HCT116 (cell line): ENCODE measurements at regions not wholly inside any gene's neighbourhood (a gene's known extent, or its start where the extent isn't known, plus 50 kb on each side); places are given as distances from the start of the nearest gene placed in this dataset.

ENCODE experiments used
- ATAC-seq: fragments of 200-7000 bp; cut with Tn5 transposase; 2 replicates; pipeline ENCODE4 v1.9.1; 2020; ENCODE audit warnings: mild to moderate bottlenecking, moderate library complexity
- BruUV-seq: library from RNA; stranded (reverse); fragments of 400-500 nt; replicated peaks from 2 replicates; lab custom pipeline; 2021; lab: Mats Ljungman, UMichigan
- CTCF ChIA-PET: fragments of 300-600 bp; sonication (Branson Sonifier 250); formaldehyde crosslinking; loops from one replicate; lab custom pipeline; 2021; ENCODE audit warnings: antibody characterized with exemption; lab: Charles Lee
- POLR2A ChIA-PET: fragments of 300-600, 350-600 bp; sonication (Branson Sonifier 250); formaldehyde crosslinking; loops from one replicate; lab custom pipeline; 2021; ENCODE audit warnings: antibody characterized with exemption; lab: Charles Lee
- RAD21 ChIA-PET, 2 experiments: fragments of 300-600 bp; sonication (Branson Sonifier 250); formaldehyde crosslinking; loops; one replicate each; lab custom pipeline; 2023; ENCODE audit warnings: low total read pairs in 2 of 2; ENCODE audit not compliant: uncharacterized antibody in 2 of 2, unreplicated experiment in 2 of 2, low non-redundant PET in 1 of 2; lab: Charles Lee
- DNase-seq: peaks from one replicate; pipeline ENCODE4 v3.0.0-alpha.2; 2010; ENCODE audit warnings: low read depth, low spot score
- H2AFZ ChIP-seq: fragments of 200-600 bp; shearing (Covaris generic), sonication (generic); 2 replicates; pipeline ENCODE4 v1.6.1; 2017; ENCODE audit warnings: low read depth, mixed run types, mixed read lengths, antibody characterized with exemption, low read length; ENCODE audit not compliant: poor library complexity, severe bottlenecking
- H3K27ac ChIP-seq: 2 replicates; pipeline ENCODE4 v1.5.1; 2012; ENCODE audit warnings: low read depth, low read length
- H3K27me3 ChIP-seq: fragments of 200-600 bp; sonication (generic); 2 replicates; pipeline ENCODE4 v1.6.1; 2016; ENCODE audit warnings: mixed run types, low read length, mixed read lengths; ENCODE audit not compliant: insufficient read depth
- H3K36me3 ChIP-seq, 2 experiments: fragments of 200-500 bp in 1 of 2; fragments of 200-600 bp in 1 of 2; sonication (Bioruptor generic) in 1 of 2; sonication (generic) in 1 of 2; 2 replicates each; pipeline versions ENCODE4 v1.5.1 to v1.6.1; 2014 to 2016; ENCODE audit warnings: low read length in 2 of 2, inconsistent platforms in 1 of 2, mixed read lengths in 1 of 2, mixed run types in 1 of 2; ENCODE audit not compliant: insufficient read depth in 2 of 2, control insufficient read depth in 1 of 2
- H3K4me1 ChIP-seq, 2 experiments: fragments of 200-600 bp in 1 of 2; sonication (generic) in 1 of 2; 2 replicates each; pipeline versions ENCODE4 v1.5.1 to v1.6.1; 2012 to 2017; ENCODE audit warnings: low read length in 2 of 2, inconsistent platforms in 1 of 2, mild to moderate bottlenecking in 1 of 2, mixed read lengths in 1 of 2, mixed run types in 1 of 2, moderate library complexity in 1 of 2; ENCODE audit not compliant: insufficient read depth in 2 of 2, control insufficient read depth in 1 of 2
- H3K4me2 ChIP-seq: fragments of 200-600 bp; sonication (generic); 2 replicates; pipeline ENCODE4 v1.6.1; 2017; ENCODE audit warnings: mixed run types, low read length, mixed read lengths
- H3K4me3 ChIP-seq, 2 experiments: fragments of 200-600 bp in 1 of 2; sonication (generic) in 1 of 2; replicated peaks in 1 of 2; 2 replicates each; pipeline ENCODE4 v1.5.1; 2011 to 2016; ENCODE audit warnings: low read length in 2 of 2, control low read depth in 1 of 2, low read depth in 1 of 2, mild to moderate bottlenecking in 1 of 2, mixed read lengths in 1 of 2, mixed run types in 1 of 2
- H3K79me2 ChIP-seq: fragments of 200-600 bp; sonication (generic); 2 replicates; pipeline ENCODE4 v1.6.1; 2017; ENCODE audit warnings: mild to moderate bottlenecking, mixed run types, low read length, moderate library complexity, mixed read lengths; ENCODE audit not compliant: insufficient read depth
- H3K9ac ChIP-seq: fragments of 200-600 bp; sonication (generic); 2 replicates; pipeline ENCODE4 v1.6.1; 2016; ENCODE audit warnings: low read length, mixed read lengths
- H3K9me2 ChIP-seq: fragments of 200-600 bp; sonication (generic), shearing (Covaris generic); 2 replicates; pipeline ENCODE4 v1.6.1; 2017; ENCODE audit warnings: mixed run types, mild to moderate bottlenecking, moderate library complexity; ENCODE audit not compliant: insufficient read depth
- H3K9me3 ChIP-seq, 2 experiments: fragments of 200-500 bp in 1 of 2; fragments of 200-600 bp in 1 of 2; sonication (Bioruptor generic) in 1 of 2; sonication (generic) in 1 of 2; 2 replicates each; pipeline ENCODE4 v1.6.1; 2014 to 2017; ENCODE audit warnings: low read length in 2 of 2, mixed read lengths in 2 of 2, inconsistent platforms in 1 of 2, low read depth in 1 of 2, mild to moderate bottlenecking in 1 of 2, mixed run types in 1 of 2, moderate library complexity in 1 of 2; ENCODE audit not compliant: control insufficient read depth in 1 of 2, insufficient read depth in 1 of 2
- H4K20me1 ChIP-seq: fragments of 200-600 bp; sonication (generic), shearing (Covaris generic); 2 replicates; pipeline ENCODE4 v1.6.1; 2017; ENCODE audit warnings: mixed run types, mild to moderate bottlenecking, moderate library complexity; ENCODE audit not compliant: insufficient read depth
- ATF3 ChIP-seq: IDR thresholded peaks from 2 replicates; pipeline ENCODE4 v1.6.1; 2012
- CBX3 ChIP-seq: IDR thresholded peaks from 2 replicates; pipeline ENCODE4 v1.6.1; 2012; ENCODE audit warnings: low read depth
- CEBPB ChIP-seq: IDR thresholded peaks from 2 replicates; pipeline ENCODE4 v1.6.1; 2012; ENCODE audit warnings: low read depth
- CTCF ChIP-seq, 3 experiments: fragments of 200-600 bp in 1 of 3; sonication (generic) in 1 of 3; IDR thresholded peaks in 2 of 3; conservative IDR thresholded peaks in 1 of 3; 2 replicates each; pipeline ENCODE4 v1.5.1; 2012 to 2017; ENCODE audit warnings: low read depth in 2 of 3, low read length in 2 of 3, antibody characterized with exemption in 1 of 3, borderline replicate concordance in 1 of 3, control low read depth in 1 of 3, mild to moderate bottlenecking in 1 of 3, mixed read lengths in 1 of 3, mixed run types in 1 of 3, moderate library complexity in 1 of 3; ENCODE audit not compliant: insufficient read depth in 1 of 3
- EGR1 ChIP-seq: IDR thresholded peaks from 2 replicates; pipeline ENCODE4 v1.6.1; 2012; ENCODE audit warnings: low read depth
- ELF1 ChIP-seq: IDR thresholded peaks from 2 replicates; pipeline ENCODE4 v1.6.1; 2012; ENCODE audit warnings: low read depth, borderline replicate concordance
- EZH2 ChIP-seq: fragments of 200-600 bp; sonication (generic); IDR thresholded peaks from 2 replicates; pipeline ENCODE4 v1.6.1; 2017; ENCODE audit warnings: antibody characterized with exemption, mixed run types
- EZH2phosphoT487 ChIP-seq: fragments of 200-600 bp; IDR thresholded peaks from 2 replicates; pipeline ENCODE4 v1.6.1; 2018; ENCODE audit warnings: antibody characterized with exemption, borderline replicate concordance
- FOSL1 ChIP-seq: IDR thresholded peaks from 2 replicates; pipeline ENCODE4 v1.6.1; 2012; ENCODE audit warnings: low read depth
- JUND ChIP-seq: IDR thresholded peaks from 2 replicates; pipeline ENCODE4 v1.6.1; 2012
- MAX ChIP-seq: IDR thresholded peaks from 2 replicates; pipeline ENCODE4 v1.6.1; 2012
- POLR2AphosphoS5 ChIP-seq: IDR thresholded peaks from 2 replicates; pipeline ENCODE4 v1.6.1; 2011; ENCODE audit warnings: mild to moderate bottlenecking, low read depth, low read length, moderate library complexity
- REST ChIP-seq: IDR thresholded peaks from 2 replicates; pipeline ENCODE4 v1.6.1; 2012; ENCODE audit warnings: low read depth
- SIN3A ChIP-seq: IDR thresholded peaks from 2 replicates; pipeline ENCODE4 v1.6.1; 2012; ENCODE audit warnings: low read depth
- SP1 ChIP-seq: IDR thresholded peaks from 2 replicates; pipeline ENCODE4 v1.6.1; 2012; ENCODE audit warnings: low read depth
- SRF ChIP-seq: IDR thresholded peaks from 2 replicates; pipeline ENCODE4 v1.6.1; 2012; ENCODE audit warnings: low read depth
- TCF7L2 ChIP-seq: IDR thresholded peaks from 2 replicates; pipeline ENCODE4 v1.7.0; 2011; ENCODE audit warnings: borderline replicate concordance, inconsistent platforms; ENCODE audit not compliant: insufficient read depth, insufficient read length; ENCODE audit errors: extremely low read depth
- YY1 ChIP-seq: IDR thresholded peaks from 2 replicates; pipeline ENCODE4 v1.6.1; 2011; ENCODE audit warnings: low read length, low read depth, moderate library complexity, mild to moderate bottlenecking; ENCODE audit not compliant: insufficient replicate concordance; ENCODE audit errors: extremely low read depth
- ZBTB33 ChIP-seq: IDR thresholded peaks from 2 replicates; pipeline ENCODE4 v1.6.1; 2011; ENCODE audit warnings: mild to moderate bottlenecking, low read length, moderate library complexity; ENCODE audit not compliant: insufficient replicate concordance; ENCODE audit errors: extremely low read depth
- ZFX ChIP-seq: fragments of 450-650 bp; IDR thresholded peaks from 2 replicates; pipeline ENCODE4 v1.6.1; 2017
- intact Hi-C: fragments of 100-400 bp; cut with micrococcal nuclease; formaldehyde crosslinking; loops from 2 replicates; pipeline ENCODE4 v1.10.0; 2022

- TF ChIP-seq ELF1, result no peak
- TF ChIP-seq, all 23 proteins: peak for 0
Measured at GRCh38 chr1:71311376-71311775, 230.5 kb upstream of the ZRANB2 start (continued).

GRCh38 chr1:71307451-71307850 is 226.6 kb upstream of the ZRANB2 start:
- BruUV-seq, result no TSS peak
- Histone ChIP-seq H3K4me3 (no peak overlapping the region), H3K36me3 (no peaks in the 10 kb centered on the region), H3K9me3 (peaks cover 0 to 3% of the 10 kb centered on the region in 2 experiments; a peak in 1 of 4 replicates), H3K27ac (no peak overlapping the region), H3K79me2 (no peaks in the 10 kb centered on the region), H2AFZ (no peak overlapping the region), H4K20me1 (no peaks in the 10 kb centered on the region), H3K9me2 (no peaks in the 10 kb centered on the region), H3K9ac (no peak overlapping the region), H3K4me2 (no peak overlapping the region), H3K27me3 (no peaks in the 10 kb centered on the region), H3K4me1 (no peaks in the 10 kb centered on the region)
- intact Hi-C loops, result no loop called here
- ChIA-PET RAD21 (no interaction called here), POLR2A (no interaction called here), CTCF (no interaction called here)
- DNase-seq, result no peak
- no peak for ATAC-seq
- no peak for TF ChIP-seq REST
- TF ChIP-seq EZH2, result no peak
- TF ChIP-seq EGR1, result no peak
- no peak for TF ChIP-seq EZH2phosphoT487
- no peak for TF ChIP-seq SP1
- TF ChIP-seq SRF, result no peak
- no peak for TF ChIP-seq MAX
- TF ChIP-seq ZFX, result no peak
- TF ChIP-seq CEBPB, result no peak
- no peak for TF ChIP-seq TCF7L2
- no peak for TF ChIP-seq ATF3
- no peak for TF ChIP-seq ELF1
- no peak for TF ChIP-seq YY1
- no peak for TF ChIP-seq FOSL1
- no peak for TF ChIP-seq CTCF (IDR thresholded peaks at IDR 0.05 in 2 of 3, conservative IDR thresholded peaks at IDR 0.05 in 1 of 3; ENCODE audit: borderline replicate concordance in 1 of 3, insufficient read depth in 1 of 3, low read depth in 2 of 3, low read length in 2 of 3)
- TF ChIP-seq SIN3A, result no peak
- no peak for TF ChIP-seq CBX3
- no peak for TF ChIP-seq POLR2AphosphoS5
- no peak for TF ChIP-seq JUND
- TF ChIP-seq ZBTB33, result no peak
